ENCODE measurements at regions not wholly inside any gene's neighbourhood (a gene's known extent, or its start where the extent isn't known, plus 50 kb on each side); places are given as distances from the start of the nearest gene placed in this dataset.
"Not testable (repeated sequence)": the region's sequence is repeated elsewhere in the genome, so short reads cannot be mapped to it uniquely, and the experiment has no call there.

- Histone ChIP-seq H3K9me3 (no peaks in the 10 kb centered on the region), H3K4me3 (no peak overlapping the region), H3K36me3 (ENCODE audit: low read depth, missing control alignments) (no peaks in the 10 kb centered on the region), H3K27ac (no peak overlapping the region), H3K4me1 (no peaks in the 10 kb centered on the region), H3K27me3 (no peaks in the 10 kb centered on the region)
- intact Hi-C loops (cut with DNase I; ENCODE audit: low total_unique reads): no loop called here
- 67 to 81% methylated on average over 1 of the region's 1 CpG for WGBS, 2 donors
- TF ChIP-seq CTCF (IDR thresholded peaks at IDR 0.05) (no peak), POLR2A (IDR thresholded peaks at IDR 0.05) (no peak)
- DNase-seq: no peak
Observed at GRCh38 chr5:23419115-23419514, 88.3 kb upstream of the PRDM9 start.

- Histone ChIP-seq H3K9me3 (no peaks in the 10 kb centered on the region), H3K4me3 (no peak overlapping the region), H3K36me3 (ENCODE audit: low read depth, missing control alignments) (no peaks in the 10 kb centered on the region), H3K27me3 (no peaks in the 10 kb centered on the region), H3K27ac (no peak overlapping the region), H3K4me1 (no peaks in the 10 kb centered on the region)
- intact Hi-C loops (cut with DNase I; ENCODE audit: low total_unique reads): no loop called here
- 32% methylated on average over 3 of the region's 3 CpGs for whole genome bisulfite sequencing, 2 donors
- no peak for DNase-seq
- TF ChIP-seq CTCF (IDR thresholded peaks at IDR 0.05) (no peak), POLR2A (IDR thresholded peaks at IDR 0.05) (no peak)
Observed at GRCh38 chr5:23412515-23412914, 94.9 kb upstream of the PRDM9 start.

GRCh38 chr5:23411994-23412393, 95.4 kb upstream of the PRDM9 start:
- WGBS, 2 donors: 86 to 91% methylated on average over 2 of the region's 2 CpGs
- Histone ChIP-seq H3K9me3 (no peaks in the 10 kb centered on the region), H3K36me3 (ENCODE audit: low read depth, missing control alignments) (no peaks in the 10 kb centered on the region), H3K27me3 (no peaks in the 10 kb centered on the region), H3K4me3 (no peak overlapping the region), H3K27ac (no peak overlapping the region), H3K4me1 (no peaks in the 10 kb centered on the region)
- DNase-seq: no peak
- TF ChIP-seq CTCF (IDR thresholded peaks at IDR 0.05) (no peak), POLR2A (IDR thresholded peaks at IDR 0.05) (no peak)
- intact Hi-C loops (cut with DNase I; ENCODE audit: low total_unique reads): no loop called here

- Histone ChIP-seq H3K27me3 (no peaks in the 10 kb centered on the region), H3K27ac (no peak overlapping the region), H3K4me1 (no peaks in the 10 kb centered on the region), H3K4me3 (peak overlapping the region in 1 of 2 donors; percentile 35), H3K9me3 (no peaks in the 10 kb centered on the region), H3K36me3 (ENCODE audit: low read depth, missing control alignments) (no peaks in the 10 kb centered on the region)
- peak; percentile 15 for DNase-seq
- WGBS, 2 donors: 44 to 48% methylated on average over 16 to 17 of the region's 17 CpGs
- no peak for TF ChIP-seq CTCF (IDR thresholded peaks at IDR 0.05)
- intact Hi-C loops (cut with DNase I; ENCODE audit: low total_unique reads): no loop called here
Observed at GRCh38 chr5:23411200-23411599, 96.2 kb upstream of the PRDM9 start.

GRCh38 chr5:23410775-23411174, 96.6 kb upstream of the PRDM9 start:
- intact Hi-C loops (cut with DNase I; ENCODE audit: low total_unique reads); H3K27me3 ChIP-seq; H3K9me3 ChIP-seq; H3K27ac ChIP-seq; H3K36me3 ChIP-seq (ENCODE audit: low read depth, missing control alignments); H3K4me1 ChIP-seq; DNase-seq: not testable (repeated sequence)
- peak overlapping the region in 1 of 2 donors; percentile 35 for H3K4me3 ChIP-seq
- WGBS, 2 donors: 58 to 60% methylated on average over 5 of the region's 5 CpGs

Measured in testis (tissue), 2 donors.